ENCODE measurements at regions not wholly inside any gene's neighbourhood (a gene's known extent, or its start where the extent isn't known, plus 50 kb on each side); places are given as distances from the start of the nearest gene placed in this dataset.

DNA sequence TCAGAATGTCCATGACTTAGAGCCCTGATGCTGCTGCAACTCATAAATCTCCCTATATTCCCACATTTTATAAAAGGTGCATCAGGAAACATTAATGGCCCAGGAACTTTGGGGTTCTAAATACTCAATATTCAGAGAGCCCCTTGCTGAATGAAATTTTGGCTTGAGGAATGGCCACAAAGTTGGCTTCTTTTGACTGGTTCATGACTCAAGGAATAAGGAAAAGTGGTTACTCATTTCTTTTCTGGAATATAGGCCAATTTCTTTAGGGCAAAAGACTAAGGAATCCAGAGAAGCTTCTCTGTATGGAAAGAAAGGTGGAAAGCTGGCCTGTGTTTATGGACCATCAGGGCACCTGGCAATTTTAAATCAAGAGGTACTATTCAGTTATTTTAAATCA is 308.9 kb upstream of the NT5C1B start:
- TF ChIP-seq POLR2A (IDR thresholded peaks at IDR 0.05), result no peak
- TF ChIP-seq, protein P1, sequence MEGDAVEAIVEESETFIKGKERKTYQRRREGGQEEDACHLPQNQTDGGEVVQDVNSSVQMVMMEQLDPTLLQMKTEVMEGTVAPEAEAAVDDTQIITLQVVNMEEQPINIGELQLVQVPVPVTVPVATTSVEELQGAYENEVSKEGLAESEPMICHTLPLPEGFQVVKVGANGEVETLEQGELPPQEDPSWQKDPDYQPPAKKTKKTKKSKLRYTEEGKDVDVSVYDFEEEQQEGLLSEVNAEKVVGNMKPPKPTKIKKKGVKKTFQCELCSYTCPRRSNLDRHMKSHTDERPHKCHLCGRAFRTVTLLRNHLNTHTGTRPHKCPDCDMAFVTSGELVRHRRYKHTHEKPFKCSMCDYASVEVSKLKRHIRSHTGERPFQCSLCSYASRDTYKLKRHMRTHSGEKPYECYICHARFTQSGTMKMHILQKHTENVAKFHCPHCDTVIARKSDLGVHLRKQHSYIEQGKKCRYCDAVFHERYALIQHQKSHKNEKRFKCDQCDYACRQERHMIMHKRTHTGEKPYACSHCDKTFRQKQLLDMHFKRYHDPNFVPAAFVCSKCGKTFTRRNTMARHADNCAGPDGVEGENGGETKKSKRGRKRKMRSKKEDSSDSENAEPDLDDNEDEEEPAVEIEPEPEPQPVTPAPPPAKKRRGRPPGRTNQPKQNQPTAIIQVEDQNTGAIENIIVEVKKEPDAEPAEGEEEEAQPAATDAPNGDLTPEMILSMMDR (IDR thresholded peaks at IDR 0.05), result no peak
